Activated naive CD8-positive, alpha-beta T cell treated with anti-CD3 and anti-CD28 coated beads, Interleukin-2, amount 50 U/mL, for 16 hours (primary cell): ENCODE measurements at regions not wholly inside any gene's neighbourhood (a gene's known extent, or its start where the extent isn't known, plus 50 kb on each side); places are given as distances from the start of the nearest gene placed in this dataset.

Experiments
- DNase-seq: peaks from one replicate; pipeline ENCODE4 v3.0.0-alpha.2; 2020; ENCODE audit warnings: low read depth, low spot score

DNA sequence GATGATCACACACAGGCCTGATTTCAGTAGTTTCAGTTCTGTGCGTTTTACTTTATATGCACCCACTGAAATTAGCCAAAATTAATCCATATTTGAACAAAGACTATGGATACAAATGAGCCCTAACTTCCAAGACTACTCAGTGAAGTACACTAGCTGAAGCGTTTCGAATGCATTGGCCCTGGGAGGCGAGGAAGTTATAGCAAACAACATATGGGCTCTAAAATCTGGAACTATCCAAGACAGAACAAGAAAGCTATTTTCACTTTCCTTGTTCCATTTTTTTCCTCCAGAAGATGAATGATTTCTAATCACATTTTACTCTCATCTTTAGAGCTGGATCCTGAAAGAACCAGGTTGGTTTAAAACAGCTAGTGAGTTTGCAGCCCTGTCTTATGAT is 399.4 kb upstream of the HNRNPA3 start:
- no peak for DNase-seq

DNA sequence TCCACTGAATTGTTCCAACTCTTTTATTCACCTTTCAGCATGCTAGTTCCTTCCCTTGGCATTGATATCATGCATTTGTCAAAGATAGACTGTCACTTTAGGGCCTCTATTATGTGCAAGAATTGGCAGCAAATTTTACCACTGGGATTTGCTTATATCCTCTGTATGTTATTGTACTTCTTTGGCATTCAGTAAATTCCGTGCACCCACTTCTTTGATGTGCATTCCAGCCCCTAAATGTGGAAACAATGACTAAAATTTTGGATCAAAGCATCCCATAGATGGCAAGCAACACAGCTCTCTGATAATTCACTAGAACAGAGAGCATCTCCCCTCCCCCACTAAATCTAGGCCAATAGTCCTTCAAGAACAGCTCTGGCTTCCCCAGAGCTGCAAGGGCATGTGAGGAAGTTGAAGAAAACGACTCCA is 399.0 kb upstream of the HNRNPA3 start:
- DNase-seq = no peak

DNA sequence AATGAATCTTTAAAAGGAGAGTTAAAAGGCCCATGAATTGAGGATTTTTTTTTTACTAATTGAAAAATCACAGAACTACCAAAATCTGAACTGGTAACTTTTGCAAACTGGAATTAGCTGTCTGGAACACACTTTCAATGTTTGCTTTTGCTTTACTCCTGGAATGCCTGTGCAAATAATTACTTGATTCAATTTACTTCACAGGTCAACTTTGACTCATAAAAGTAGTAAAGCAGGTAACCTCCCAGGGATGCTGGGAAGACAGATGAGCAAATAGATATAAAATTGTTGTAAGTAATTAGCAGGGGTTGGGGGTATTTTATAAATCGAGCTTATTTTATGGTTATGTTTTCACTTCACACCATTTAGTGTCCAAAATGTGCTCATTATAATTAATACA is 398.3 kb upstream of the HNRNPA3 start:
- DNase-seq = no peak

DNA sequence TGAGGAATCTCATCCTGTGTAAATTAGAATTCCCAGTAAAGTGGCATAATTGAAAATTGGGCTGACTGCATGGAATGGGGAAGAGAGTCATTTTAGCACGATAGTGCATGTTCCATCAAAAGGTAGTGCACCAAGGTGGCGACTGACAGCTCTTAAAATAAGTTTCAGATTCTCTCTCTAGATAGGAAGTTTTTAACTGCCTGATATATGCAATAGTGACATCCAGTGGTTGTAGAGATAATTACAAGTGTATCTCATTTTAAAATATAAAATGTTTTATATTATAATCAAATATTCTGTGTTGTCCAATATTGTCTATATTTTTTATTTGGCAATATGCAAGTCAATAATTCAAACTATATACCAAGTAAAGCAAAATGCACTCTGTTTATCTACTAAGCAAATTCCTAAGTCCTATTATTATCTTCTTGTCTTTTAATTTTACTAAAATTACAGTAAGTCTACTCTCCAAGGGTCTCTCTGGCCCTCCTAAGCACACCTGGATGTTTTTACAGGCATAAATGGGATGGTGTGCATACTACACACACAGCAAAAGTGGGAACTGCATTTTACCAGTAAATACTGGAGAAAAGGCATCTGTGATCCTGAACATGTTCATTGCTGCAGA is 397.7 kb upstream of the HNRNPA3 start:
- DNase-seq = no peak

DNA sequence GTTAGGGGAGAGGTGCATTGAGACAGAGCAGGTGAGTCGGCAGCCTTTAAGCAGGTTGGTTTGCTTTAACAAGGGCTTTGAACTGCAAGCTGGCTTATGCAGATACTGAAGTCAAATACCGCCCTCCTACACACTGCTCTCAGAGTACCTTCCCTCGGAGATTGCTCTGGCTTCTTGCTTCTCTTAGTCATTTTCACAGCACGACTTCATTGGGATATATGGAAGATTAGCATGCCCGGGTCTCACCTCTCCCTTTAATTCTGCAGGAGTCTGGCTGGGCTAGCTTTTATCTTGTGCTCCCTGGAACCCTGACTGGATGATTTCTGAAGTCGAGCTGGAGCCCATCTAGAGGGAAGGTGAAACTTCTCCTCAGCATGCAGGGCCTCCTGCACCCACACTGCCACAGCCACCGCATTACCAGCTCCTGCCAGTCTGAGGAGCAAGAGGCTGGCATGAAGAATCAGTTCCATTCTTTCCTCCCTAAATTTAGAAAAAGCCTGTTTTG is 395.5 kb upstream of the HNRNPA3 start:
- DNase-seq = no peak

DNA sequence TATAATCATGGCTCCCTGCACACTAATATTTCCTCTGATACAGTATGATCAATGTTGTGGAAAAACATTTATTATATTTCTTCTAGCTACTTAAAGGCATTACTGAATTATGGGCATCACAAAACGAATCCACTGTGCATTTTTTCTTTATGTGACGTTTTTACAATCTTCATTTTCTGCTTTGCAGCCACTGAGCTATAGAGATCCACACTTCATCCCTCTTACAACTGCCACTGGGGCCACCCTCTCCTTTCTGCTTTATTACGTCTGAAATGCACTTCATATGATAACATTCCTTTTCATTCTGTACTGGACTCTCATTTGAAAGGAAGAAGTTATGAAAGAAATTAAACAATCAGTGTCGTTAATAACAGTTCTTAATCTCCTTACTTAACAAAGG is 394.5 kb upstream of the HNRNPA3 start:
- DNase-seq = no peak

DNA sequence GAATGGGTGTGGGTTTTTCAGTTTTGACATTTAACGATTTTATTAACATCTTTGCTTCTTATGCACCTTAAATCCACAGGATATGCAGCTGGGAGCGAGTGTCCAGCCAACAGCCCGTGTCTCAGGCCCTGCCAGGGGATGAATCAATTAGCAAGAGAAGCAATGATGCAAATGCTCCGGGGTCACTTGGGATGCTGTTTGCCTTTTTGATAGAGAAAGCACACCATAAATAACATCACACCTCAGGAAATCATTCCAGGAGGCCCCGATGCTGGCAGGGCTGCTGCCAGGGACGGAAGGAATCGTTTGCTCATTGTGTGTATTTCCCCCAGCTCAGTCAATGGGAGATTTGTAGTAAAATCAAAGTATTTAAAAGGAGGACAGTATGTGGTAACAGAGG is 394.0 kb upstream of the HNRNPA3 start:
- DNase-seq = no peak

DNA sequence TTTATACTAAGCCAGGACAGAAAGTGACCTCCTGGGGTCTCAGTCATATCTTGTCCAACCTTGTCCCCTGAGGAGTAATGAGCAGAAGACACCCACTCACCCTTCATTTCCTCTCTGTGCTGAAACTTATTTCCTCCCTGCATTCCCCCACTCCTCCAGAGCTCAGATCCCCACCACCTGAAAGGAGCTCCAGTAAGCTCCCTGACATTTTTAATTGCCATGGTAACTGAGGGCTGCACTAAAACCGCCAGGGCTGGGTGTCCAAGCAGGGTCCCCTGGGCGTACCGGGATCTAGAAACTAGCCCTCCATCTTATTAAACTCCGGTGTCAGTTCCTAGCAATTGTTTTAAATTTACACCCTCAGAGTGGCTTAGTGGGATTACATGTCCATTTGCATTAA is 393.3 kb upstream of the HNRNPA3 start:
- DNase-seq = no peak

DNA sequence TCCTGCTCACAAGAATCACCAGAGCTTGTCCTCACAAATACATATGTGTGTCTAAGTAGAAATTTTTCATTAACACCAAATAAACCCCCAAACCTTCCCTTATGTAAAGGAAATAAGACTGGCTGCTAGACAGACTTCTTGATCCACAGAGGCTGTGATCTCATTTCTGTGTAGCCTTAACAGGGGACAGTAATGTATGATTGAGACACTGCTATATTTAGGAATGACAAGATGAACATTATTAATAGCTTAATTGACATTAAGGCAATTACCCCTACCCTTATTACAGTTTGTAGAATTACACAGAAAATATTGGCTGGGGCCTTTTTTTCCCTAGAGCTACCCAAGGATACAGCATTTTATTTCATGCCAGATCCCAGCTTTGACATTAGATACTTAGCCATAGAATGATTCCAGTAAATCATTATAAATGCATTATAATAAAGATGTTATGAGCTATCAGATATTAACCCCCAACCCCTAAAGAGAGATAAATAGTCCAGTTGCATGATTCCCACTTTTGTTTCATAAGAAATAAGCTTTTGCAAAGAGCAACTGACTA is 392.1 kb upstream of the HNRNPA3 start:
- DNase-seq = no peak

DNA sequence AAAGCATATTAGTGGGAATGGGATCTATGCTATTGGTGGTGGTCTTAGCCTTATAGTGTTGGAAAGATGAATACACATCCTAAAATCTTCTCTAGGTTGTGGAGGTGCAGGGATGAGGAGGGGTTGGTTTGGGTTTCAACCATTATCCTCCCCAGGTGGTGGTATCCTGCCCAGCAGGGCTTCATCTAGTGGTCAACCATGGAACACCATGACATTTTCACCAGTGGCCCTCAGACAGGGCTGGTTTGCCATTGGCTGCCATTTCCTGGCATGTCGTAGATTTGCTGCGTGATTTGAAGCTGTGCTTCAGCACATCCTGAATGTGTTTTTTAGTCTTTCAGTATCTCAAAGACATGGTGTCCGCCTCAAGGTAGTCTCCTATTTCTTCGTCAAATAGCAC is 391.2 kb upstream of the HNRNPA3 start:
- DNase-seq = no peak

DNA sequence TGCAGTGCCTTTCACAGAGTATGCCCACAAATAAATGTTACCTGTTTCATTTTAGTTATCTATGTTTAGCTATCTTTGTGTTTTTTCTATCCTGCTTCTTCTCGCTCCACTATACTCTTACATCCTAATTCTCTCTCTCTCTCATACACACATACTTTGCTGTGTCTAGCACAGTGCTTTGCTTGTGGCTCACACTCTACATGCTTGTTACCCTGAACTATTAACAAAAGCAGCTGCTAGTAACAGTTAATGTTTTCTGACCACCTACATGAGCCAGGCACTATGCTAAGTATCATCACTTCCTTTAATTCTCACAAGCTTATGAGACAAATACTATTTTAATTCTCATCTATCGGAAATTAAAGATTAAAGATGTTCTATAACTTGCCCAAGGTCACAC is 390.5 kb upstream of the HNRNPA3 start:
- DNase-seq = no peak

DNA sequence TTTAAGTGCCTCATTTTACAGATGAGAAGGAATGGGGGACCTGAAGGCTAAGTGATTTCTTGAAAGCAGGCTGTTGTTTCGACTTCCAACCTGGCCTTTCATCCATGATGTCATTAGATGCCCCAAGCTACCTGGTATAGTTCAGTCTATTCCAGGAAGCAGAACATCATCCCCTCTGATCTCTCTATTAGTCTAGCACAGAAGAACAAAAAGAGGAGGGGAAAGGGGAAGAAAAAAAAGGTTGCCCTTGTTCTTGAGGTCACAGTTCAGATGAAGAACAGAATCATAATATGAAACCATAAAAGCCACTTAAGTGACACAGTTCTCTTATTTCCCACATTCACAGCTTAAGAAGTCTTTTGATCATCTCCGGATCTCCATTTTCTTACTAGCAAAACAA is 386.2 kb upstream of the HNRNPA3 start:
- DNase-seq = no peak

DNA sequence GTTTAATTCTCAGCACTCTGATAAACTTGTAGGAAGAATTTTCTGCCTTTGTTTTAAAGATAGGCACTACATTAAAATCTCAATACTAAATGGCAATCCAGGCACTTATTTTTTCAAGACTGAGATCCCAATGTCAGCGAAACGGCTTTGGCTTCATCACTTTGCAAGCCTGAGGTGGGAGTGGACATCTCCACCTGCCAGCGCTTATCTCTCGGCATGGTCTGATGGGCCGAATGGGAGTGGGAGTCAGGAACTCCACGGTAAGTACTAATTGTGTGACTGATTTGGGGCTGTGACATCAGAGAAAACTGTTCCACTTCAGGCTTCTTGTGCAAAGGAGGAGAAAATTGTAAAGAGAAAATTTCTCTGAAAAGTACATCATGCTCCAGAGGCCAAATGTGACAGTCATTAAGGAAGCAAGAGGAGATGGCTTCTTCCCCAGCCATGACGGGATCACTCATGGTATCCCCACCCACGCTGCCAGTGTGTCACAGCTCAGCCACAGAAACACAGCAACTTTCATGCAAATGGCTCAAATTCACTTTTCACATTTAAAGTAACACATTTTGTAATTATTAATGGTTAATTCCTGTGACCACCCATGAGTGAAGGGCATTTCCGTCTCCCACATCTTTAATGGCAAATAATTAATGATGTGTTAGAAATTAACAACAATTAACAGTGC is 385.5 kb upstream of the HNRNPA3 start:
- no peak for DNase-seq

DNA sequence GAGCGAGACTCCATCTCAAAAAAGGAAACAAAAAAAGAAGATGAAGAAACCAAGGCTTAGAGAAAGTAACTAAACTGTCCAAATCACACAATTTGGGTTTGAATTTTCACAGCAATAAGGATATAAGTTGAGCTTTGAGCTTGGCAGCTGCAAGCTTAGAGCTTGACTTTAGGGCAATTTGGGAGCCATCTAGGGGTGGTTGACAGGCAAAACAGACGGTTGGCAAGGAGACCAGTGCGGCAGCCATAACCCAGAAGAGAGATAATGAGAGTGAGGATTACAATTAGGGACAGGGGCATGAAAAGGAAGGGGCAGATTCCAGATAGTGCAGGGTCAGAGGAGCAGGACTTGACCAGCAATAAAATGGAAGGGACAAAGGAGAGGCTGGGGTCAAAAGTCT is 382.2 kb upstream of the HNRNPA3 start:
- no peak for DNase-seq

DNA sequence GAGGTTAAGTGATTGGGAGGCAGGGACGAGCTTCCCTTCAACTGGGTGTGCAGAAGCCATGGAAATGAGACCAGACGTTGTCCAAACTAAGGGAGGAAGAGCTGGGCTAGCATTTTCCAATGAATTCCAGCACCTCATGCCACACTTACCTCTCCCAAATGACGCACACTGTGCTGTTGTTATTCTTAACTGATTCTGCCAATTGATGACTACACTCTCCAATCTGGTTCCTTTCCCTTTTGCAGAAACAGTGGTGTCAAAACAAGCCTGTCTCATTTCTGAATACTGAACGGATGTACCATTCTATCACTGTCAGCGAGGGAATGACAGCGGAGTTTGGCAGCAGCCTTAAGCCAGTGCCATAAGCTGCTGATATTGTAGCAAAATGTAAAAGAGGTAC is 380.5 kb upstream of the HNRNPA3 start:
- DNase-seq = no peak

DNA sequence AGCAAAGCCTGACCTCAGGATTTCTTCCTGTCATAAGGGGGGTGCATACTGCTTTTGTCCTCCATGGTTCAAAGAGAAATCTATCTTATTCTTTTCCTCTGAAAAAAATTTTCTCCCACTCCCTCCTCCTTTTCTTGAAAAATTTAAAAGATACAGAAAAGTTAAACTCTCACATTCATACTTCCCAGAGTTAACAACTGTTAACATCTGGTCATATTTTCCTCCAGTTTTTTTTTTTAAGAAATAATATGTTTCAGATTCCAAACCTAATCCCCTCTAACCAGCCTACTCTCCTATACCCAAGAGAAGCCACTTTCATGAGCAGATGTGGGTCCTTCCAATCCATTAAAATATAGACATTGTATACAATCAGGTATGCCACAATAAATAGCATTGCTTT is 378.9 kb upstream of the HNRNPA3 start:
- DNase-seq = no peak

DNA sequence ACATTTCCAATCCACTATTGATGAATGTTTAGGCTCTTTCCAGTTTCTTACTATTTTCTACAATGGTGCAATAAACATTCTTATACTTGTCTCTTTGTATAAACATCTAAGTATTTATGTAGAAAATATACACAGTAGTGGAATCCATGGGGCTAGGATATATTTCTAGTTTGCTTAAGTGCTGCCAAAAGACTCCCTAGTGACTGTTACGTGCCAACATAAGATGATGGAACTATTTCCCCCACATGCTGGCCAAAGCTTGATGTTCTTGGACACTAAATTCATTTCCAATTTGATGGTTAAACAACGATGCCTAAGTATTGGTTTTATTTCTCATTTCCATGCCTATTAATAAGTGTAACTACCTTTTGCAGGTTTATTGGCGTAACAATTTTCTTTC is 378.4 kb upstream of the HNRNPA3 start:
- DNase-seq = no peak

DNA sequence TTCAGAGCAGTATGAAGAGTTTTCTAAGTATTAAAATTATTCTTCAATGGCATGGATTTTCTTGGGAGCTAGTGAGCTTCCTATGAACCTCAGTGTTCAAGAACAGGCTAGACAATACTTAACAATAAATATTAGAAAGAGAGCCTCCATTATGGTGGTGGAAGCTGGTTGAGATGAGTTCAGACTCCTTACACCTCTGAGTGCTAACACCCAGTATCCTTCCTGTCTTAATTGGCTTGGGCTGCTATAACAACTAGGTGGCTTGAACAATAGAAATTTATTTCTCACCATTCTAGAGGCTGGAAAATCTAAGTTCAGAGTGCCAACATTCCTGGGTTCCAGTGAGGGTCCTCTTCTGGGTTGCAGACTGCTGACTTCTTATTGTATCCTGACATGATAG is 369.4 kb upstream of the HNRNPA3 start:
- DNase-seq = no peak

DNA sequence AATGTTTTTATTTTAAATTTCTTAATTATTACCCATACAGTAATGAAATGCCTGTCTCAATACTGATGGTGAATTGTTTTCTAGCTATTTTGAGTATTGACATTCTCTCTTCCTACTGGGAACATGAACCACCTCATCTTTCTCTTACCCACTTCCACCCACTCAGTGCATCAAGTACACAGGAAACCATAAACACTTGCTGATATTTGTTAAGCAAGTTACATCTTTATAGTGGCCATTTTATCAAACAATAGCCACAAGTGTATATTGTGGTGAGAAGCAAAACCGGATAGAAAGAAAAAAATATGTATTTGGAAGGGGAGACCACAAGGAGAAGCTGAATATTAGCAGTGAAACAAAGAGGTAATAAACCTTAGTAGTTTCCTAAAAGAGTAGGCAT is 368.1 kb upstream of the HNRNPA3 start:
- DNase-seq = no peak

DNA sequence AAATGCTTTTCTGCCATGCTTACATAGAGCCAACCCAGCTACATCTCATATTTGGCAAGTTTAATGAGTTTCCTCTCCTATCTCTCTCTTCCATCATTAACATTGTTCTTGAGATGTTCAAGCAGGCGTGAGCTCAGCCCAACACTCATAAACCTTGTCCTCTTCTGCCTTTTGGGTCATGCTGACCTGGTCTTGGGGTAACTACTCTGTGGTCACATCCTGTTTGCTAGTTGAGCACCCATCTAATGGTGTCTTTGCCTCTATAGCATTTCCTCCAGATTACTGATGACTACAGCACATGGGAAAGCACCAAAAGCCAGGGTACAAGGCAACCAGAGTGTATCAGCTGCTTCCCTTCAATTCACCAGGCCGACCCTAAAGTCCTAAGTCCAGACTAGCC is 366.9 kb upstream of the HNRNPA3 start:
- DNase-seq = no peak

DNA sequence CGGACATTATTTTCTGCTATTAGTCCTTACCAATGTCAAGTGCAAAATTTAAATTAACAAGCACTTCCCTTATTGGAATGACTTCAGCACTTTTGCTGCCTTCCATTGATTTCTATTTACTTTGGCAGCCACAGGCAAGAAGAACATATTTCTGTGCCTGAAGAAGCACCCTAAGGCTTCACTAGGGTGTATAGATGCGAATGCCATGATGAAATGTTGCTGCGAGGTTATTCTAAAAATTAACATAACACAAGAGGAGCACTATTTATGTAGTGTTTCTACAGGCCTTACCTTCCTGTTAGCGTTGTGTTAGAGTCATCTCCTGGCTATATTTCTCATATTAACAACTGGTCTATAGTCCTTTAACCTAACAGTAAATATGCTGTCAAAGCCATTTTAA is 365.0 kb upstream of the HNRNPA3 start:
- no peak for DNase-seq

DNA sequence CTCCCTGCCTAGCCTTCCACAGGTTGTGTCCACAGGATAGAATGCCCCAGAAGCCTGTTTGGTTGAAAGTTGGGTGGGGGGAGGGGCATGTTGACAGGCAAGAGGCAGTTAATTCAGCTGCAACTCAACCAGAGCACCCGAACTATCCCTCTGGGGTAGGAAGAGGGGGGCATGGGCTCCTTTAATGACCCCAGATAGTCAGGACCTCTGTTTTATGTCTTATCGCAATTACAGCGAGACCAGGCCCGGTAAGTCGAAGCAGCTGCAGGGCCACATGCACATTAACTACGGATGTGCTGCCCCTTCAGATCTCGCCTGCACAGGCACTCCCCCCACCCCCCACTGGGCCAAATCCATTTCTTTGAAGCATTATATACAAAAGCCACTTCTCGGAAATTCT is 363.8 kb upstream of the HNRNPA3 start:
- no peak for DNase-seq

DNA sequence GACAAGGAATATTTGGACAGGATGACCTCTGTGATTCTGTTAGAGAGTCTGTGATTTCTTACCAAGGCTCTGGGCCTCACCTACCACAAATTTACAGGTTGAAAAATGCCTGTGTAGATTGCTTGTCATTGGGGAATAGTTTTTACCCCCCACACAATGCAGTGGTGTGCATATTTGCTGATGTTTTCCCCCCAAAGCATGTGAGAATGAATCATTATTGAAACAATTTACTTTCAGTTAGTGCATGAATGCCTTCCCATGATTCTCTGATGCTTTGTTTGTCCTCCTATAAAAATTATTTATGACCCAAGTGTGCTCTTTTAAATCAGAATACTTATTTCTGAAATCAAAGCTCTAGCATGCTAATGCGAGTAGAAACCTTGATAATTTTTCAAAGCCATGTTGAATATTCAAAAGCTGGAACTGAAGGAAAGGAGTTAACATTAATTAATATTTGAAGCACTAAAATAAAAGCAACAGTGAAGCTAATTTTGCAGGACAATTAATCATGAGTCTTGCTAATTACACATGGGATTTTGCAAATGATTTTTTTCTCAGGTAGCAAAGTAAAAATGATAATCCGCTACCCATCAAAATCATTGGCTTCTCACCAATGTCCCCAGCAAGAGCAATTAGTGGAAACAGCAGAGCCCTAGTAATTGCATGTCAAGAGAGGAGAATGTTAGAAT is 361.2 kb upstream of the HNRNPA3 start:
- no peak for DNase-seq
